GM19372 (cell line): ENCODE measurements at regions not wholly inside any gene's neighbourhood (a gene's known extent, or its start where the extent isn't known, plus 50 kb on each side); places are given as distances from the start of the nearest gene placed in this dataset.
"Not testable (repeated sequence)": the region's sequence is repeated elsewhere in the genome, so short reads cannot be mapped to it uniquely, and the experiment has no call there.

Source experiments
- ATAC-seq: cut with Tn5 transposase; IDR thresholded peaks from one replicate; pipeline ENCODE4 v1.9.1; 2021; ENCODE audit warnings: mild to moderate bottlenecking, low read depth, moderate library complexity; ENCODE audit not compliant: unreplicated experiment

GRCh38 chr22:23466351-23466750, 113.7 kb downstream of the IGLL1 start:
- no peak for ATAC-seq

DNA sequence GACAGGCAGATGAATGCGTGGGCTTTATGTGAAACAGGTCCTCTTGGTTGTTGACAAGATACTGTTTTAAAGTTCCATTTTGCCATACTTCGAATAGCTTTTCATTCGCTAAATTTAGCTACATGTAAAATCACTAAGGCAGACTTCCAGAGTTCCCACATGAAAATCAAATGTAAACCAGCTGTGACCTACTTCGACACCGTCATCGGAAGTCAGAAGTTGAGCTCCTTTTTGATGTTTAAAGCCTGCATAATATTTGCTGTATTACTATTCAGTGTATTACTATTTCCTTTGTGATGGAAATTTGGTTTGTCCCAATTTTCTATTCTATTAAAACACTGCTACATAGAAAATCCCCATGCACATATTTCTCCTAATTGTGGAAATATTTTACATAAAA, 115.3 kb downstream of the IGLL1 start:
- ATAC-seq = not testable (repeated sequence)

DNA sequence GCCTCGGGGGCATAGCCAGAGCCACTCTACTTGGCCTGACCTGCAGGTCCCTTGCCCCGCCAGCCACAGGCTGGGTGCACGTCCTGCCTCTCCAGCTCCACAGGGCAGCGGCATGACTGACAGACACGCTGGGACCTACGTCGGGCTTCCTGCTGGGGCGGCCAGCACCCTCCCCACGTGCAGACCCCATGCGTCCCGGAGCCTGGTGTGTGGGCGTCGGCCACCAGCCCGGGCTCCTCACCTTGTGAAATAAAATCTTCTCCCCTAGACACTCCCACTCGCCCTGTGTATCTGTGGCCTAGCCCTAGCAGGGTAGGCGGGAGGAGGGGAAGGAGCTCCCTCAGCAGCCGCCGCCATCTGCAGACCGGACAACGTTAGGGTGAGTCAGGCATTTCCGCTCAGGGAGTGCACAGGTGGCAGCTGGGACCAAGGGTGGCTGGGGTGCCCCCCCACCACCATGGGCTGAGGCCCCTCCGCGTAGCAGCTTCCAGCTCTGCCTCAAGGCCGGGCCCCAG, 119.5 kb downstream of the IGLL1 start:
- not testable (repeated sequence) for ATAC-seq

GRCh38 chr22:23459645-23460516, 120.2 kb downstream of the IGLL1 start:
- ATAC-seq = not testable (repeated sequence)

DNA sequence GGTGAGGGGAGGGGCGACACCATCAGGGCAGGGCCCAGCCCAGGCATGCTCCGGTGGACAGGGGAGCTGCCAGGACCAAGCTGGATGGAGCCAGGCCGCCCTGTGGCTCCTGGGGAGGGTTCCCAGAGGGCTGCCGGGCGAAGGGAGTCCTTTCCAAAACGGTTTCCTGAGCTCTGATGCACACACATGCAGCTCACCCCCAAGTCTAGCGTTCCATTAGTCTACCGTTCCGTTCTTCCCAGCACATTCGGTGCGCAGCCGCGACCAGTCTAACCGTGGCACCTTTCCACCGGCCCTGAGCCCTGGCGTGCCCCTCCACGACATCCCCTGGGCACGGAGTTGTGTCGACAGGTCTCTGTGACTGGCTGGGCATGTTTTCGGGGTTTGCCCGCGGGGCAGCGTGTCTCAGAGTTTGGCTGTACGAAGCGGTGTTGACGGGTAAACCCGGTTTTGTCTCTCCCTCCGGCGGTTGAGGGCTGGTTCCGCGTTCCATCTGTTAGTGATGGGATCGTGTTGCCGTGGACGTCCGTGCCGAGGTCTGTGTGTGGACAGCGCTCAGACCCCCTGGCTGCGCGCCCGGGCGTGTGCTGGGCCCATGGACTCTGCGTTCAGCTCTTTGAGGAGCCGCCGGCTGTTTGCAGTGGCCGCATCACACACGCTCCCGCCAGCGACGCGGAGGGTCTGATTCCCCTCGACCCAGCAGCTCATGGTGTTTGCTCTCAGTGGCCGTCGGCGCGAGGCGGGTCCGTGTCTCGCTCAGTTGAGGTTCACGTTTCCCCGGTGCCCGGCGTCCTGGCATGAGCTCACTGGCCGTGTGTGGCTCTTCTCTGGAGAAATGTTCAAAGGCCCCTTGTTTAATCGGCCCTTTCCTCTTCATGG, 121.2 kb downstream of the IGLL1 start:
- no peak for ATAC-seq

GRCh38 chr22:23457380-23457985, 122.6 kb downstream of the IGLL1 start:
- no peak for ATAC-seq

- not testable (repeated sequence) for ATAC-seq
These were observed 123.3 kb downstream of the IGLL1 start for GRCh38 chr22:23456666-23457379.

DNA sequence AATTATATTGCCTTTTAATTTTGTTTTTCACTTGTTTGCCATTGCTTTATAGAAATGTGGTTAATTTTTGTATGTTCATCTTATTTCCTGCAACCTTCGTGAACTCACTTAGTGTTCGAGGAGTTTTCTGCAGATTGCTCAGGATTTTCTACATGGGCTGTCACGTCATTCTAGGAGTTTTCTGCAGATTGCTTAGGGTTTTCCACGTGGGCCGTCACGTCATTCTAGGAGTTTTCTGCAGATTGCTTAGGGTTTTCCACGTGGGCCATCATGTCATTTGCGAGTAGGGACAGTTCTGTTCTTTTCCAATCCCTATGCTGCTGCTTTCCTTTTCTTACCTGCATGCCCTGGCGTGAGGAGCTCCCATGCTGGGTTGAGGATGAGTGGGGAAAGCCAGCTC, 125.7 kb downstream of the IGLL1 start:
- not testable (repeated sequence) for ATAC-seq

DNA sequence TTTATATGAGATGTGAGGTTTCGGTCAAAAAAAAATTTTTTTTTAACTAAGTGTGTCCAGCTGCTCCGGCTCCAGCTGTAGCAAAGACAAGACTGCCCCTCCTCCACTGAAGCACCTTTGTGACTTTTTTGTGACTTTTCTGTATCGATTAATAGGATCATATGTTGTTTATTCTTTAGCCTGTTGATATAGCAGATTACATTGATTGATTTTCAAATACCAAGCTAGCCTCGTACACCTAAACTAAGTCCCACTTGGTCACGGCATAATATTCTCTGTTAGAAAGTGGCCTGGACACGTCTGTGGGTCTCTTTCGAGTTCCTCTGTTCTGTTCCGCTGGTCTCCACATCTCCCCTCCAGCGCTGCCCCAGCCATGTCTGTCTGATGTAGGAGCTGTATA, 126.8 kb downstream of the IGLL1 start:
- ATAC-seq = no peak

DNA sequence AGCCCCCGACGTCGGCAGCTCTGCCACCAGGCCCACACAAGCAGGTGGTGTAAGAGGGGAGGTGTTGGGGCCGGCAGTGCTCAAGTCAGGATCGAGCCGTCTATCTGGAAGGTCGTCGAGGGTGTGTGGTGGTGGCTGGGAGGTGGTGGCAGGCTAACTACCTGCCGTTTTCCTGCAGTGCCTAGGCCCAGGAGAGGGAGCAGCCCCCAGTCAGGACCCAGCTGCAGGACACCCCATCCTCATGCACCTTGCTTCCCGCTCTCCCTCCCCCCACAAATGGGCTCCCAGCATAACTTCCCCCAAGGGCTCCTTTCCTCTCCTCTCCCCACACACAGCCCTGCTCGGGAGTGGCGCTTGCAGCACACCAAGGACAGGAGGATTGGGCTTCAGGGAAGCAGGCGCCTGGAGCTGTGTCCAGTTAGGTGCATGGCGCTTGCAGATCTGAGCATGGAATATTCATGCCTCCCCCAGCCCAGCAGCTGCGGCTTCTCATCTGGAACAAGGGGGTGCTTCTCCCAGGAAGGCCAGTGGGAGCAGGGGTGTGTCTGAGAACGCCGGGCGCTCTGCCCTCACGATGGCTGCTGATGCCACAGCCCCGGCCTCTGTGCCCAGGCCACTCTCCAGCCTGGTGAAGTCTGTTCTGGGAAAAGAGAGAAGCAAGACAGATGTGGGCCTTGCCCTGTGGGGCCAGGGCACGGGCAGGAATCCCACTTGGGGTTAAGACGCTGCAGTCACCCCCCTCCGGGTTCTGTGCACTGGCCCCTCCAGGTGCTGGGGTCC, 127.7 kb downstream of the IGLL1 start:
- no peak for ATAC-seq

DNA sequence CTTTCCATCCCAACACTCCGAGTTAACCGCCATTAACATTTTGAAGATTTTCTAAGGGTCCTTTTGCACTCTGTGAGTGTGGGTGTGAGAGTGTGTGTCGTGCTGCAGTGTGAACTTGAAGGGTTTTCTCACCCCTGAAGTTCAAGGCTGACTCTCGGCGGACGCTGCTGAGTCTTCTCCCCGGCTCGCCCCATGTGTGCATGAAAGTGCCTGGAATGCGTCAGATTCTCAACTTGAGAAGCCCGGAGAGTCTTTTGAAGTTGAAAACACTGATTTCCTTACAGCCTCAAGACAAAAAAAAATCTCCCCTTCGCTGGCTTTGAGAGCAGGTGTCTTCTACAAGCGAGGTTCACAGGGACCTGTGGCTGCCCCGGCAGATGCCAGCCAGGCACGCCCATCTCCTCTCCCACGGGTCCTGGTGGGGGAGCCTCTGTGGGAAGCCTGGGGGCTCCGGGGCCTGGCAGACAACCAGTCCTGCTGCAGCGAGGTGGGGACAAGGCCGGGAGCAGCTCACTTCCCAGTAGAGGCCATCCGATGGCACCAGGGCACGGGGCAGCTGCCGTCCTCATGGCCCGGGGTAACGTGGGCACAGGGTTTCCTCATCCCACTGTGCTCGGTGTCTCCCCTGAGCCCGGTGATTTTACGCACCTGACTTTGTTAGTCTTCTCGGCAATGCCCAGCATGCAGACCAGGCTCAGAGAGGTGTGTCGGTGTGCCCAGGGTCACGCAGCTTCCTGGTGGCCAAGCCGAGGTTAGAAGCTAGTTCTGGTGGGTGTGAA, 128.4 kb downstream of the IGLL1 start:
- ATAC-seq = not testable (repeated sequence)

GRCh38 chr22:23450821-23451220, 129.3 kb downstream of the IGLL1 start:
- not testable (repeated sequence) for ATAC-seq

DNA sequence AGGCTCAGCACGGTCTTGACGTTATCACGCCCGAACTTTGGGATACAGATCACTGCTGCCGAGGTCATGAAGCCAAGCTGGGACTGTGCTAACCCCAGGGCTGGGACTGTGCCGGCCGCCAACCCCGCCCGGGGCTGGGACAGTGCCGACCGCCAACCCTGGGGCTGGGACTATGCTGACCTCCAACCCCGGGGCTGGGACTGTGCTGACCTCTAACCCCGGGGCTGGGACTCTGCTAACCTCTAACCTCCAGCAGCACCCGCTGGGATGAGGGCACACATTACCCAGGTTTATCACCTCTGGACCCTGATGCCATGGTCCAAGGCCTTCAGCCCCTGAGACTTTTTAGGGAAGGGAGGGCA, 129.7 kb downstream of the IGLL1 start:
- ATAC-seq = no peak

- ATAC-seq = not testable (repeated sequence)
These were observed 130.2 kb downstream of the IGLL1 start for GRCh38 chr22:23449748-23450433.

- not testable (repeated sequence) for ATAC-seq
These were observed 131.4 kb downstream of the IGLL1 start for GRCh38 chr22:23448499-23449288.

GRCh38 chr22:23446796-23447350, 133.2 kb downstream of the IGLL1 start:
- no peak for ATAC-seq

DNA sequence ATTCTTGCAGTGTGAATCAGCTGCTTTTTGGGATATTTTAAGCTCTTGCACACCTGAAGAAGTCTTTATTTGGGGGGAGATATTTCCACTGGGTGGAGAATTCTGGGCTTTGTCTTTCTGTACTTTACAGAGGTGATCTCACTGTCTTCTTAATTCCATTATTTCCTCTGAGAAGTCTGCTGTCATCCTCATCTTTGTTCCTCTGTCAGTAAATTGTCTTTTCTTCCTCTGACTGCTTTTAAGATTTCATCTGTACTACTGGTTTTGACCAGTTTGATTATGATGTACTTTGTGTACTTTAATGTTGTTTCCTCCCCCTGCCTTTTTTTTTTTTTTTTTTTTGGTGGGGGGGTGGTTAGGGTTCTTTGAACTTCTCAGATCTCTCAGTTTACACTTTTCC, 133.9 kb downstream of the IGLL1 start:
- not testable (repeated sequence) for ATAC-seq
